NCI-H1092 treated with DMSO at 0.1 percent for 48 hours (cell line): ENCODE measurements at regions not wholly inside any gene's neighbourhood (a gene's known extent, or its start where the extent isn't known, plus 50 kb on each side); places are given as distances from the start of the nearest gene placed in this dataset.

Experiments
- DNase-seq: peaks from one replicate; lab custom pipeline; 2025; lab: John Stamatoyannopoulos, UW

GRCh38 chr19:30630289-30631032, 258.3 kb downstream of the ZNF536 start:
- no peak for DNase-seq

GRCh38 chr19:30629086-30629485, 256.9 kb downstream of the ZNF536 start:
- no peak for DNase-seq

- DNase-seq: no peak
These were observed 254.4 kb downstream of the ZNF536 start for GRCh38 chr19:30626626-30626966.

GRCh38 chr19:30625947-30626625, 253.9 kb downstream of the ZNF536 start:
- DNase-seq: no peak

GRCh38 chr19:30622276-30622675, 250.1 kb downstream of the ZNF536 start:
- no peak for DNase-seq

GRCh38 chr19:30621326-30621920, 249.2 kb downstream of the ZNF536 start:
- DNase-seq: no peak

GRCh38 chr19:30620354-30620753, 248.2 kb downstream of the ZNF536 start:
- no peak for DNase-seq

GRCh38 chr19:30609656-30610270, 237.6 kb downstream of the ZNF536 start:
- DNase-seq: no peak

GRCh38 chr19:30608471-30608870, 236.3 kb downstream of the ZNF536 start:
- DNase-seq: no peak
